ENCODE measurements at regions not wholly inside any gene's neighbourhood (a gene's known extent, or its start where the extent isn't known, plus 50 kb on each side); places are given as distances from the start of the nearest gene placed in this dataset.

GRCh38 chr1:213643360-213643759, 344.4 kb upstream of the PROX1 start:
- DNase-seq (ENCODE audit: low spot score), result no peak

GRCh38 chr1:213647864-213648650, 339.7 kb upstream of the PROX1 start:
- no peak for DNase-seq (ENCODE audit: low spot score)

GRCh38 chr1:213649373-213649772, 338.4 kb upstream of the PROX1 start:
- no peak for DNase-seq (ENCODE audit: low spot score)

- DNase-seq (ENCODE audit: low spot score), result no peak
Observed at GRCh38 chr1:213650603-213651002, 337.2 kb upstream of the PROX1 start.

- no peak for DNase-seq (ENCODE audit: low spot score)
Observed at GRCh38 chr1:213651077-213651476, 336.7 kb upstream of the PROX1 start.

GRCh38 chr1:213652109-213652508, 335.7 kb upstream of the PROX1 start:
- DNase-seq (ENCODE audit: low spot score), result no peak

GRCh38 chr1:213656039-213656438, 331.7 kb upstream of the PROX1 start:
- no peak for DNase-seq (ENCODE audit: low spot score)

GRCh38 chr1:213656503-213656902, 331.3 kb upstream of the PROX1 start:
- no peak for DNase-seq (ENCODE audit: low spot score)

GRCh38 chr1:213657013-213657412, 330.8 kb upstream of the PROX1 start:
- no peak for DNase-seq (ENCODE audit: low spot score)

- DNase-seq (ENCODE audit: low spot score), result no peak
Observed at GRCh38 chr1:213657879-213658278, 329.9 kb upstream of the PROX1 start.

GRCh38 chr1:213658457-213658856, 329.3 kb upstream of the PROX1 start:
- DNase-seq (ENCODE audit: low spot score), result no peak

GRCh38 chr1:213659580-213660547, 327.9 kb upstream of the PROX1 start:
- no peak for DNase-seq (ENCODE audit: low spot score)

- DNase-seq (ENCODE audit: low spot score), result no peak
Observed at GRCh38 chr1:213661302-213661701, 326.5 kb upstream of the PROX1 start.

GRCh38 chr1:213666113-213666512, 321.7 kb upstream of the PROX1 start:
- no peak for DNase-seq (ENCODE audit: low spot score)

GRCh38 chr1:213666922-213667321, 320.9 kb upstream of the PROX1 start:
- DNase-seq (ENCODE audit: low spot score), result no peak

GRCh38 chr1:213669512-213669911, 318.3 kb upstream of the PROX1 start:
- DNase-seq (ENCODE audit: low spot score), result no peak

- no peak for DNase-seq (ENCODE audit: low spot score)
Observed at GRCh38 chr1:213669964-213670691, 317.6 kb upstream of the PROX1 start.

- no peak for DNase-seq (ENCODE audit: low spot score)
Observed at GRCh38 chr1:213670692-213671023, 317.1 kb upstream of the PROX1 start.

GRCh38 chr1:213675043-213675442, 312.7 kb upstream of the PROX1 start:
- no peak for DNase-seq (ENCODE audit: low spot score)

- DNase-seq (ENCODE audit: low spot score), result no peak
Observed at GRCh38 chr1:213676736-213677135, 311.0 kb upstream of the PROX1 start.

- no peak for DNase-seq (ENCODE audit: low spot score)
Observed at GRCh38 chr1:213678348-213678747, 309.4 kb upstream of the PROX1 start.

GRCh38 chr1:213678753-213679152, 309.0 kb upstream of the PROX1 start:
- no peak for DNase-seq (ENCODE audit: low spot score)

- DNase-seq (ENCODE audit: low spot score), result no peak
Observed at GRCh38 chr1:213679153-213679552, 308.6 kb upstream of the PROX1 start.
